SIG-M5 treated with dmso at 0.1 percent for 504 hours (cell line): ENCODE measurements at regions not wholly inside any gene's neighbourhood (a gene's known extent, or its start where the extent isn't known, plus 50 kb on each side); places are given as distances from the start of the nearest gene placed in this dataset.

Experiments
- DNase-seq: peaks from one replicate; lab custom pipeline; 2025; ENCODE audit not compliant: unreplicated experiment; lab: John Stamatoyannopoulos, UW

- no peak for DNase-seq
Observed at GRCh38 chr15:99440551-99441443, 125.0 kb upstream of the MEF2A start.

GRCh38 chr15:99441444-99441800 lies 124.4 kb upstream of the MEF2A start:
- DNase-seq = no peak

GRCh38 chr15:99441871-99442251 lies 123.9 kb upstream of the MEF2A start:
- no peak for DNase-seq

GRCh38 chr15:99442252-99442897 lies 123.4 kb upstream of the MEF2A start:
- no peak for DNase-seq

- no peak for DNase-seq
Observed at GRCh38 chr15:99443056-99443756, 122.6 kb upstream of the MEF2A start.

GRCh38 chr15:99443768-99444446 lies 121.9 kb upstream of the MEF2A start:
- DNase-seq = no peak

GRCh38 chr15:99445272-99445850 lies 120.4 kb upstream of the MEF2A start:
- DNase-seq = no peak

GRCh38 chr15:99446565-99447496 lies 119.0 kb upstream of the MEF2A start:
- no peak for DNase-seq

GRCh38 chr15:99447497-99448371 lies 118.0 kb upstream of the MEF2A start:
- no peak for DNase-seq

- DNase-seq = no peak
Observed at GRCh38 chr15:99449514-99449913, 116.3 kb upstream of the MEF2A start.

- no peak for DNase-seq
Observed at GRCh38 chr15:99450896-99451358, 114.9 kb upstream of the MEF2A start.

GRCh38 chr15:99451484-99451883 lies 114.3 kb upstream of the MEF2A start:
- no peak for DNase-seq

- no peak for DNase-seq
Observed at GRCh38 chr15:99452010-99452409, 113.8 kb upstream of the MEF2A start.

GRCh38 chr15:99452728-99453636 lies 112.8 kb upstream of the MEF2A start:
- no peak for DNase-seq

- no peak for DNase-seq
Observed at GRCh38 chr15:99453637-99454030, 112.2 kb upstream of the MEF2A start.

GRCh38 chr15:99454107-99454809 lies 111.5 kb upstream of the MEF2A start:
- DNase-seq = no peak
